Nephron (organoid): ENCODE measurements at regions not wholly inside any gene's neighbourhood (a gene's known extent, or its start where the extent isn't known, plus 50 kb on each side); places are given as distances from the start of the nearest gene placed in this dataset.
"Not testable (repeated sequence)": the region's sequence is repeated elsewhere in the genome, so short reads cannot be mapped to it uniquely, and the experiment has no call there.

ENCODE experiments used
- H3K27ac Mint-ChIP-seq, 3 experiments: 2 replicates each; pipeline ENCODE4 v1.8.0; 2020; ENCODE audit warnings: mixed read lengths in 3 of 3, mild to moderate bottlenecking in 2 of 3, moderate library complexity in 1 of 3
- H3K27me3 Mint-ChIP-seq: 2 replicates; pipeline ENCODE4 v1.8.0; 2021; ENCODE audit warnings: low read depth, mild to moderate bottlenecking, moderate library complexity, mixed read lengths
- H3K36me3 Mint-ChIP-seq: 2 replicates; pipeline ENCODE4 v1.8.0; 2020; ENCODE audit warnings: low read depth, mixed read lengths
- H3K4me1 Mint-ChIP-seq: 2 replicates; pipeline ENCODE4 v1.8.0; 2020; ENCODE audit warnings: mixed read lengths
- H3K4me3 Mint-ChIP-seq, 3 experiments: 2 replicates each; pipeline ENCODE4 v1.8.0; 2020; ENCODE audit warnings: mild to moderate bottlenecking in 3 of 3, mixed read lengths in 3 of 3, moderate library complexity in 2 of 3
- H3K9me3 Mint-ChIP-seq: 2 replicates; pipeline ENCODE4 v1.8.0; 2020; ENCODE audit warnings: mixed read lengths
- CTCF ChIP-seq, 3 experiments: fragments of 200-600 bp; sonication (generic); IDR thresholded peaks; one replicate each; pipeline ENCODE4 v1.5.0; 2021; ENCODE audit warnings: antibody characterized with exemption in 3 of 3; ENCODE audit not compliant: unreplicated experiment in 3 of 3

GRCh38 chr9:93750045-93750444 is 173.7 kb downstream of the PHF2 start:
- peaks cover 8% of the 10 kb centered on the region for H3K36me3 Mint-ChIP-seq

GRCh38 chr9:93748827-93749226 is 172.4 kb downstream of the PHF2 start:
- not testable (repeated sequence) for H3K27me3 Mint-ChIP-seq, H3K4me3 Mint-ChIP-seq, H3K27ac Mint-ChIP-seq, H3K4me1 Mint-ChIP-seq, H3K36me3 Mint-ChIP-seq
- peaks cover 68% of the 10 kb centered on the region for H3K9me3 Mint-ChIP-seq

More at GRCh38 chr9:93750045-93750444, 173.7 kb downstream of the PHF2 start:
- H3K4me1 Mint-ChIP-seq: no peaks in the 10 kb centered on the region
- H3K27ac Mint-ChIP-seq: no peak overlapping the region
- H3K27me3 Mint-ChIP-seq: peaks cover 3% of the 10 kb centered on the region
- peaks cover 65% of the 10 kb centered on the region for H3K9me3 Mint-ChIP-seq
- no peak for TF ChIP-seq CTCF (IDR thresholded peaks at IDR 0.05; ENCODE audit: unreplicated experiment in 3 of 3)
- H3K4me3 Mint-ChIP-seq: no peak overlapping the region

- no peaks in the 10 kb centered on the region for H3K4me1 Mint-ChIP-seq
- no peaks in the 10 kb centered on the region for H3K36me3 Mint-ChIP-seq
- peaks cover 4% of the 10 kb centered on the region for H3K27me3 Mint-ChIP-seq
- H3K9me3 Mint-ChIP-seq: peaks cover 39% of the 10 kb centered on the region
- no peak overlapping the region for H3K4me3 Mint-ChIP-seq
- TF ChIP-seq CTCF (IDR thresholded peaks at IDR 0.05; ENCODE audit: unreplicated experiment in 3 of 3): no peak
- no peak overlapping the region for H3K27ac Mint-ChIP-seq
Measured at GRCh38 chr9:93731963-93732362, 155.6 kb downstream of the PHF2 start.

- H3K36me3 Mint-ChIP-seq: no peaks in the 10 kb centered on the region
Measured at GRCh38 chr9:93730648-93731047, 154.3 kb downstream of the PHF2 start.

GRCh38 chr9:93730217-93730616 is 153.8 kb downstream of the PHF2 start:
- no peaks in the 10 kb centered on the region for H3K36me3 Mint-ChIP-seq
- no peaks in the 10 kb centered on the region for H3K4me1 Mint-ChIP-seq
- H3K9me3 Mint-ChIP-seq: peaks cover 37% of the 10 kb centered on the region
- no peak overlapping the region for H3K27ac Mint-ChIP-seq
- no peak for TF ChIP-seq CTCF (IDR thresholded peaks at IDR 0.05; ENCODE audit: unreplicated experiment in 3 of 3)
- H3K4me3 Mint-ChIP-seq: no peak overlapping the region
- H3K27me3 Mint-ChIP-seq: peaks cover 4% of the 10 kb centered on the region

More at GRCh38 chr9:93730648-93731047, 154.3 kb downstream of the PHF2 start:
- Mint-ChIP-seq H3K4me1 (no peaks in the 10 kb centered on the region), H3K4me3 (no peak overlapping the region), H3K27ac (no peak overlapping the region), H3K9me3 (peaks cover 37% of the 10 kb centered on the region), H3K27me3 (peaks cover 4% of the 10 kb centered on the region)
- no peak for TF ChIP-seq CTCF (IDR thresholded peaks at IDR 0.05; ENCODE audit: unreplicated experiment in 3 of 3)
